Right forelimb (tissue), 1 donor: ENCODE measurements at regions not wholly inside any gene's neighbourhood (a gene's known extent, or its start where the extent isn't known, plus 50 kb on each side); places are given as distances from the start of the nearest gene placed in this dataset.
"Not testable (repeated sequence)": the region's sequence is repeated elsewhere in the genome, so short reads cannot be mapped to it uniquely, and the experiment has no call there.

ENCODE experiments used
- DNase-seq: peaks from one replicate; pipeline ENCODE4 v3.0.0-alpha.2; 2018

GRCh38 chr5:135177591-135177990, 143.6 kb upstream of the PITX1 start:
- DNase-seq = no peak

- DNase-seq = no peak
Observed at GRCh38 chr5:135176991-135177390, 143.0 kb upstream of the PITX1 start.

- no peak for DNase-seq
Observed at GRCh38 chr5:135174315-135175096, 140.5 kb upstream of the PITX1 start.

GRCh38 chr5:135173662-135174290, 139.7 kb upstream of the PITX1 start:
- no peak for DNase-seq

- no peak for DNase-seq
Observed at GRCh38 chr5:135172718-135173117, 138.7 kb upstream of the PITX1 start.

DNA sequence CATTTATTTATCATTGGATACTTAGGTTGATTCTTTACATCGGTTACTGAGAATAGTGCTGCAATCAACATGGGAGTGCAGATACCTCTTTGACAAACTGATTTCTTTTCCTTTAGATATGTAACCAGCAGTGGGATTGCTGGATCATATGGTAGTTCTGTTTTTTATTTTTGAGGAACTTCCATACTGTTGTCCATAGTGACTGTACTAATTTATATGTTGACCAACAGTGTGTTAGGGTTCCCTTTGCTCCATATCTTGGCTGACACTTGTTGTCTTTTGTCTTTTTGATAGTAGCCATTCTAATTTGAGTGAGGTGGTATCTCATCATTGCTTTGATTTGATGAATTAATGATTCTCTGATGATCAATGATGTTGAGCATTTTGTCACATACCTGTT, 137.3 kb upstream of the PITX1 start:
- no peak for DNase-seq

DNA sequence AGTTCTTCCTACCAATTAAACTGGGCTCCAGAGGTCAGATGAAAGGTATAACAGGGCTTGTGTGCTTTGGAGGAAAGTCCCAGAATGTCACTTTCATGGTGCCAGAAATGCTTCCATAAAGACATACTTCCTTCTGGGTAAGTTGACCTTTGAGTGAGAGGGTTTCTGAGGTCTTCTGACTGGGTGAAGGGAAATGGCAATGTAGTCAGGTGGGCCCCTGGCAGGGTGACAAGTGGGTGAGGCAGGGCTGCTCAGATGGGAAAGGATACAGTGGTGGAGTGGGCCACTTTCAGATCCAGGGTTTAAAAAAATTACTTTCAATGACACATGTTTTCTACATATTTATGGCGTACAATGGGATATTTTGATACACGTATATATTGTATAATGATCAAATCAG, 136.5 kb upstream of the PITX1 start:
- no peak for DNase-seq

- DNase-seq = no peak
Observed at GRCh38 chr5:135169753-135170152, 135.7 kb upstream of the PITX1 start.

GRCh38 chr5:135167634-135168033, 133.6 kb upstream of the PITX1 start:
- DNase-seq = no peak

DNA sequence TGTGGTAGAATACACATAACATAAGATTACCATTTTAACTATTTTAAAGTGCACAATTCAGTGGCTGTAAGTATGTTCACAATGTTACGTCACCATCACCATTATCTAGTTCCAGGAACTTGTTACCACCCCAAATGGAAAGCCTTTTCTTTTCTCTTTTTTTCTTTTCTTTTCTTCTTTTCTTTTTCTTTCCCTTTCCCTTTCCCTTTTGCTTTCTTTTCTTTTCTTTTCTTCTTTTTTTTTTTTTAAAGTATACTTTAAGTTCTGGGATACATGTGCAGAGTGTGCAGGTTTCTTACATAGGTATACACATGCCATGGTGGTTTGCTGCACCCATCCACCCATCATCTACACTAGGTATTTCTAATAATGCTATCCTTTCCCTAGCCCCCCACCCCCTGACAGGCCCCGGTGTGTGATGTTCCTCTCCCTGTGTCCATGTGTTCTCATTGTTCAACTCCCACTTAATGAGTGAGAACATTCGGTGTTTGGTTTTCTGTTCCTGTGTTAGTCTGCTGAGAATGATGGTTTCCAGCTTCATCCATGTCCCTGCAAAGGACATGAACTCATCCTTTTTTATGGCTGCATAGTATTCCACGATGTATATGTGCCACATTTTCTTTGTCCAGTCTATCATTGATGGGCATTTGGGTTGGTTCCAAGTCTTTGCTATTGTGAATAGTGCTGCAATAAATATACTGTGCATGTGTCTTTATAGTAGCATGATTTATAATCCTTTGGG, 131.0 kb upstream of the PITX1 start:
- DNase-seq = not testable (repeated sequence)

GRCh38 chr5:135163964-135164363, 129.9 kb upstream of the PITX1 start:
- DNase-seq = no peak

DNA sequence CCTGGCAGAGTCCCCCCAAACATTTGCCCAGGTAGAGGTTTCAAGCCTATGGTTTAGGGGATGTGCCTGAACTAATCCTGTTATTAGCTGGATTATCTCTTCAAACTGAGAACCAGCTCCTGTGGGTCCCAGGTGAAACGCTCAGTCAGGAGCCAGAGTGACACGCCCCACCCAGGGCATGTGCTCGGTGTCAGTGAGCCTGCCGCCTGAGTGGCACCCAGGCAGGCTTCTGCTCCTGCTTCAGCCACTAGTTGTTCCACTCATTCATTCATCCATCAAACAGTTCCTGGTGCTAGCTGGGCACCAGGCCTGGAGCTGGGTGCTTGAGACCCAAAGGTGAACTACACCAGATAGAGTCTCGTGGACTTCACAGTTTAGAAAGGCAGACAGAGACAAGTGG, 129.4 kb upstream of the PITX1 start:
- DNase-seq = no peak

GRCh38 chr5:135162661-135163265, 128.7 kb upstream of the PITX1 start:
- no peak for DNase-seq

- no peak for DNase-seq
Observed at GRCh38 chr5:135161221-135161620, 127.2 kb upstream of the PITX1 start.

DNA sequence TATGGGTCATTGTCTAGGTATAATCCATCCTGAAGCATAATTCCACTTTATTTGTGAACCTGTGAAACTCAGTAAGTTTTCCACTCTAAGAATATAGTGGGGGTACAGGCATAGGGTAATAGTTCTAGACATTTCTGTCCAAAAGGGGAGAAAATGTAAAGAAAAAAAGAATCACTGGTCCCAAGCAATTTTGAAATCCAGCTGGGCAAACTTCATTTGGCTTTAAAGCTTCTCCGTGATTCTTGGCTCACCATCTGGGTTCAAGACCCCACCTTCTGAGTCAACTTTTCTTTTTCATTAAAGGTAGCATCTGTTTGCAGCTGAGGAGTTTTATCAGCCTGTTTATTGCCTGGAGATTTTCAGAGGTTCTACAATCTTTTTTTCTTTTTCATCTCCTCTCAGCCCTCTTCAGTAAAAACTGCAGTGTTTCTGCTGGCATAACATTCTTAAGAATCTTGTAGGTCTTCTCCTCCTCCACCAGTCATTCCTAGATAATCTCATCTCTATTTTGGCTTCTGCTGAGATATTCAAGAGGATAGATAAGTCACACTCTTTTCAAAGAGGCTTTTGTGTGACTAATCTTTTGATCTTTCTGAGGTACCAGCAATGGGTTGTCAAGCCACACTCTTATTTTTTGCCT, 126.1 kb upstream of the PITX1 start:
- DNase-seq = no peak

GRCh38 chr5:135159626-135160025, 125.6 kb upstream of the PITX1 start:
- DNase-seq = no peak

- no peak for DNase-seq
Observed at GRCh38 chr5:135158982-135159381, 125.0 kb upstream of the PITX1 start.

DNA sequence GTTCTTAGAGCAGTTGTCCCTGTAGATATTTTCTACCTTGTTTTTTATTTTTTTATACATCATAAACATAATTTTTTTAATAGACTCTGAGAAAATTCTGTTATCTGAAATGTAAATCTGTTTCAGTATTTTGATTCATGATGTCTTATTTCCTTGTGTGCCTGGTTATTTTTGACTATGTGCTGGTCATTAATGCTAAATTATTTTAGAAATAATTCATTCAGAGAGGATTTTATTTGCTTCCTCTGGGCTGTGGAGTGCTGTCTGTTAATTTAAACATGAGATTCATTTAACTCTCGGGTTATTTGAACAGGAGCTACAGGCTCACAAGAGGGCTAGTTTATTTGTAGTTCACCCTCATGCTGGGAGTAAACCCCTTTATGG, 124.3 kb upstream of the PITX1 start:
- no peak for DNase-seq

DNA sequence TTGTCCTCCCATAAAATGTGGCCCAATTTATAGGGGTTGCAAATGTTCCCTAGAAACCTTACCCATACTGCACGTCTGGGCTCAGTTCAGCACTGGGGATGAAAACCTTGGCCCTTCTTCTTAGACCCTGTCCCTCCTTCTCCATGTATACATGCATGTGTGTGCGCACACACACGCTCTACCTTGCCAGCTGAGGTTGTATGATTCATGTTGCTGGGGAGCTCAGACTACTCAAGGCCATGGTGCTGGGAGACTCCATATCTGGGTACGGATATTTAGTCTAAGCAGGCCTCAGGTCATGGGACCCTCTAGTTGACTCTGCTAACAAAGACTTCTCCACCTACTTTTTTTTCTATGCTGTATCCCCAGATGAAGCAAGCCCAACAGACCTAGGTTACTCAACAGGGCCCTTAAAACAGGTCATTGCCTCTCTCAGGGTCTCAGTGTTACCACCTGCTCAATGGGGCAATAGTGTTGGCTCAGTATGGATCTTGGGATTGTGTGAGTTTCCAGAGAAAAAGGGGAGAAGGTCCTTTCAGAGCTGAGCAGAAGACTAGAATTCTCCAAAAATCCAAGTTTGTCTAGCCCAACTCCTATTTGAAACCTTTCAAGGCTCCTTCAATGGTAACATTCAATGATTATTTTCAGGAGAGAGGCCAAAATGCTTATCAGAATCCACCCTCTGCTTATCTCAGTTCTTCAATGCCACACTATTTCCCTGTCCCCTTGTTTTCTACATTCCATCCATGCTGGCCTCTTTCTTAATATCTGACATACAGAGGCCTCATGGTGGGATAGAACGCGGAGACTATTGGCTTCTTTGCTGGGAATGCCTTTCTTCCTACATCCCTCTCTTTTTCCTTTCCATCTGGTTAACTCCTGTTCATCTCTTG, 123.6 kb upstream of the PITX1 start:
- DNase-seq = no peak

- no peak for DNase-seq
Observed at GRCh38 chr5:135156715-135157404, 122.8 kb upstream of the PITX1 start.

GRCh38 chr5:135156337-135156714, 122.3 kb upstream of the PITX1 start:
- DNase-seq = no peak
